ENCODE measurements at regions not wholly inside any gene's neighbourhood (a gene's known extent, or its start where the extent isn't known, plus 50 kb on each side); places are given as distances from the start of the nearest gene placed in this dataset.

- DNase-seq, result no peak
These were observed 142.8 kb upstream of the PLET1 start for GRCh38 chr11:112403432-112403831.

DNA sequence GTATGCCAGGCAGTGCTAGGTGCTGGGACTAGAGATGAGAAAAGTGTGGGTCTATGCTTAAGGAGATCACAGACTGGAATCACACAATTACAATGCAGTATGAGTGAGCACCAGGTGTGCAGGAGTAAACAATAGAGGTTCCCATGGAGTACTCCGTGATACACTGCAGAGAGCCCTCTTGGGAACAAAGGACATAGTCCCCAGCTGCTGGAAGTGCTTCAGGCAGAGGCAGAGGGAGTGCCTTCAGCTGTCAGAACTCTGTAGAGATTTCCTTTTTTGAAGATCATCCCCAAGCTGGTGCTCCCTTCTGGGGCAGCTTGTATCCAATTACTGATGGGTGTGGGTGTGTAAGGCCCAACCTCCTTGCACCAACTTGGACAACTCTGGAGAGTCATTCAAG, 143.5 kb upstream of the PLET1 start:
- peak; percentile 94 for DNase-seq

DNA sequence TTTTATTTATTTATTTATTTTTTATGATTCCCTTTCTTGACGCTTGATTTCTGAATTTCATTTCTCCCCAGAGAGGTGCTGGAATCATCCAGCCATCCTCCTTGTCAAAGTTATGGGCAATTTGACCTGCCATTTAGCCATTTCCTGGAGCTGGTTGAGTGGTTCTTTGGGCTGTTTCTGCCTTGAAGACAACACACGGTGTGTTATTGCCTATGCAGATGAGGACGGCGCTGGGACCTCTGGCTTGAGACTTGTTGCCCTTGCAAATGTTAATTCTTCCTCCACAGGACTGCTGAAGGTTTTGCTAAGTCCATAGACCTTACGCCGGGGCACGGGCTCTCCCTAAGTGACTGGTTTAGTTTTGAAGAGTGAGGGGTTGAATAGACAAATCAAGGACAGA, 147.9 kb upstream of the PLET1 start:
- no peak for DNase-seq

DNA sequence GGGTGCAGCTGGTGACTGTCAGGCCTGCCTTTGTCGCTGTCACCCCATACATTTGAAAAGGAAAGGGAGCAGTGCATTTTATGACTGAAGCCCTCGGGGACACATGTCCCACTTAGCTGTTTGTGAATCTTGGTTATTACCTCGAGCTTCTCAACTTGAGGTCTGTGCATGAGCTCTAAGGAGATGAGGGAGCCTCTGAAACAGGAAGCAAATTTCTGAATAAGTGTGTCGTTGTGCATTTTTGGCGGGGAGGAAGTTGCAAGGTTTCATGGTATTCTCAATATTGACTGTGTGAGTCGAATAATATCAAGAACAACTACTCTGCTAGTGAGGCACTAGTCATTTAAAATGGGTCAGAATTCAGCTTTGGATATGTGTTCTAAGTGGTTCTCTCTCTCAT, 149.7 kb upstream of the PLET1 start:
- no peak for DNase-seq

- no peak for DNase-seq
These were observed 151.7 kb upstream of the PLET1 start for GRCh38 chr11:112412383-112412782.

DNA sequence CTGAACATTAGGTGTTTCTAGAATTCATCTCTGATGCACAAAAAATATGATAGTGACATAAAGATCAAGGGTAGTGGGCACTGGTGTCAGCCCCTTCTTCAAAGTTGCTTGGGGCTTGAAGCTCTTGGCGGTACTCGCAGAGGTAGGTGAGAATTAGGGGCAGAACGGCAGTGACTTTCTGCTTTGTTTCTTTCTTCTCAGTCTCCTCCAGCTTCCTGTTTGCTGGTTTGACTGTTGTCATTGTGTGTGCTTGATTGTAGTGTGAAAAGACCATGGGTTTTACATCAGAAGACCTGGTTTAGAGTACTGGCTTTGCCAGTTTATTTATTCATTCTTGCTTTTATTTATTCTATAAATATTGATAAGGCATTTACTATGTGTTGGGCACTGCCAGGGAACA, 156.7 kb upstream of the PLET1 start:
- no peak for DNase-seq

GRCh38 chr11:112418438-112418837, 157.8 kb upstream of the PLET1 start:
- DNase-seq, result no peak

DNA sequence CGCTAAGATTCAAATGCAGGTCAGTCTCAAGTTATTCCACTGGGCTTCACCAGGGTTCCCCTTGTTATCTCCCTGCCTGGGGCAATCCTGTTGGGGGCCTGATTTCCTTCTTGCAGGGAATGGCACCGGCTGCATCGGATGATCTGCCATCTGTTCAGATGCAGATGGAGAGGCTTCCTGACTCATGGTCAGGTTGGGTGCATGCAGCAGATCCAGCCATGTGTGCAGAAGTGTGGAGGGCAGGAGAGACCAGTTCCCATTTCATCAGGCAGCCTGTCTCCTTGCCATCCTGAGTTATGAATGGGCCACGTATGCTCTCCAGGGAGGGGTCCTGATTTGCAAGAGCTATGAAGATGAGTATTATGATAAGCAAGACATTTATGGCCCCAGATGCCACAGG, 161.2 kb upstream of the PLET1 start:
- no peak for DNase-seq

DNA sequence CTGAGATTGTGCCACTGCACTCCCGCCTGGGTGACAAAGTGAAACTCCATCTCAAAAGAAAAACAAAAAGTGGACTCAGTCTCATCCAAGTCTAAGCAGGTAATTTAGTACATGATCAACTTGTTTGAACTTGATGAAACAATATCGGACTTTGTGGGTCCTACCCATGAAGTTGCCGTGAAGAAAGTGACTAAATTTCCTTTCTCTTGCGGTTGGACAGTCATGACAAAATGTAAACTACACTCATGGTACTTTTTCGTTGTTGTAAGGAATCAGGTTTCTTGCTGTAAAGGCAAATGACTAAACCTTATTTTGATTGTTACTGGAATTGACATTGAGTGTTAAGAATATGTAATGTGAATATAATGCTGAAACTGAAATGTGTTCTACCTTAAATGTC, 164.5 kb upstream of the PLET1 start:
- no peak for DNase-seq

DNA sequence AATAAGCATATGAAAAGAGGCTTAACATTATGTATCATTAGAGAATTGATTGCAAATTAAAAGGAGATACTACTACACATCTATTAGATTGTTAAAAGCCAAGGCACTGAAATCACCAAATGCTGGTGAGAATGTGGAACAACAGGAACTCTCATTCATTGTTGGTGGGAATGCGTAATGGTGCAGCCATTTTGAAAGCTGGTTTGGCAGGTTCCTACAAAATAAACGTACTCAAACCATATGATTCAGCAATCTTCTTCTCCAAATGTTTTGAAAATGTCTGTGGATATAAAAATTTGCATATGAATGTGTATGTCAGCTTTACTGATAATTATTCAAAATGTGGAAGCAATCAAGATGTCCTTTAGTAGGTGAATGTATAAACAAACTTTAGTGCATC, 176.4 kb upstream of the PLET1 start:
- no peak for DNase-seq

DNA sequence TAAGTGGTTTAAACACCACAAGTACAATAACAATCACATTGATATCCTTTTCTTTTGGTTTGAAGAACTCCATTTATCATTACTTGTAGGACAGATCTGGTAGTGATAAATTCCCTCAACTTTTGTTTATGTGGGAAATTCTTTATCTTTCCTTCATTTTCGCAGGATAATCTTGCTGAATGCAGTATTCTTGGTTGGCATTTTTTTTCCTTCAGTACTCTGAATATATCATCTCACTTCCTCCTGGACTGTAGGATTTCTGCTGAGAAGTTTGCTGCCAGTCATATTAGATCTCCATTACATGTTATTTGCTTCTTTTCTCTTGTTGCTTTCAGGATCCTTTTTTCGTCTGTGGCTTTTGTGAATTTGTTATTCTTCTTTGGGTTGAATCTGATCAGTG, 179.0 kb upstream of the PLET1 start:
- no peak for DNase-seq

- DNase-seq, result no peak
These were observed 179.9 kb upstream of the PLET1 start for GRCh38 chr11:112440518-112440917.

- DNase-seq, result no peak
These were observed 187.5 kb upstream of the PLET1 start for GRCh38 chr11:112448168-112448567.

DNA sequence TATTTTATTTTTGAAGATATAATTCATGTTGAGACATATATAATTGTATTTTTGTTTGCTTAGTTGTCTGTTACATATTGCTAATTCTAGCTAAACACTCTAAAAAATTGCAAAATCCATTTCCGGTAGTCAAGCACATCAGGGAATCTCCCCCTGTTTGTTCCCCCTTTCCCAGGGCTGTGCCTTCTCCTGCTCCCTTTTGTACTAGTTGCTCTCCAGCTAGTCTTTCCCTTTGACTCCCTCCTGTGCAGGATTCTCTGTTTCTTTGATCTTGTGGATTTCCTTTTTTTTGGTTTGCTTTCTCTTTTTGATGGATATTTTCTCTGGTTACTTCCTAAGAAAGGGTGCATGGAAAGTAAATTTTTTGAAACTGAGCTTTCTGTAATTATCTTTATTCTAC, 188.1 kb upstream of the PLET1 start:
- DNase-seq, result no peak

DNA sequence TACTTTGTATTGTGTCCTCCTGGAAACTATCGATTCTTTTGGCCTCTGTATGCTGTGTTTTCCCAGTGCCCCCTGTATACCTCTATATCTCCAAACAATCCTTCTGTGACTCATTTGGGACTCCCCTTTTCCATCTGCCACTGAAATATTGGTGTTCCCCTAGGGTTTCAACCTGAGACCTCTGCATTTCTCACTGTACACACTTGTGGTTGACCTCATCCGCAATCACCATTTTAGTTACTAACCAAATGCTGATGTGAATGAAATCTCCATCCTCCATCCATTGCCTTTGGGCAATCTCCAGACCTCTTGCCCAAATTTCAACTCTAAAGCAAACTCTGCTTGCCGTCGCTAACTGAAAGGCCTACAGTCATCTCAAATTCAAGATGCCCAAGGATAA, 190.6 kb upstream of the PLET1 start:
- DNase-seq, result no peak

- no peak for DNase-seq
These were observed 193.2 kb upstream of the PLET1 start for GRCh38 chr11:112453601-112454577.

DNA sequence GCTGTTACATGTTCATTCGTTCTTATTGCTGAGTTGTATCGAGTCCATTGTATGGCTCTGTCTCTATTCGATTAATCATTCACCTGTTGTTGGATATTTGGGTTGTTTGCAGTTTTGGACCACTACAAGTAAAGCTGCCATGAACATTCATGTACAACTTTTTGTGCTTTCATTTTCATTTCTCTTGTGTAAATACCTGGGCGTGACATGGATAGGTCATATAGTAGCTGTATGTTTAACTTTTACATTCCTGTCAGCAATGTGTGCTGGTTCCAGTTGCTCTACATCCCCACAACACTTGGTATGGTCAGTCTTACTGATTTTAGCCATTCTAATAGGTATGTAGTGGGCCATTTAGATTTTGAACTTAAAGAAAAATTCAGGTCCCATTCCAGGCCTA, 194.2 kb upstream of the PLET1 start:
- no peak for DNase-seq

- no peak for DNase-seq
These were observed 195.1 kb upstream of the PLET1 start for GRCh38 chr11:112455791-112456190.

- no peak for DNase-seq
These were observed 196.9 kb upstream of the PLET1 start for GRCh38 chr11:112457532-112457931.

DNA sequence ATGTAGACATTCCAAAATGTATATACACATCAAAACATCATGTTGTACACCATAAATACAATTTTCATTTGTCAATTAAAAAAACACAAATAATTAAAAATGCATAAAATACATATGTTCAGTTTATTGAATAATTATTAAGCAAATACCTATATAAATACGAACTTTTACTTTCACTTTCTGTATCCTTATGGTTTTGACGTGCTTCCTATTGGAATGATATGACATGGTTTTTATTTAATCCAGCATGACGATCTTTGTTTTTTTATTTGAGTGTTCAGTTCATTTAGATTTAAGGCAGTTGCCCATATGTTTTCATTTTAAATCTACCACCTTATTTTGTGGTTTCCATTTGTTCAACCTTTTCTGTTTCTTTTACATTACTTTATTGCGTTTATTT, 198.3 kb upstream of the PLET1 start:
- no peak for DNase-seq

DNA sequence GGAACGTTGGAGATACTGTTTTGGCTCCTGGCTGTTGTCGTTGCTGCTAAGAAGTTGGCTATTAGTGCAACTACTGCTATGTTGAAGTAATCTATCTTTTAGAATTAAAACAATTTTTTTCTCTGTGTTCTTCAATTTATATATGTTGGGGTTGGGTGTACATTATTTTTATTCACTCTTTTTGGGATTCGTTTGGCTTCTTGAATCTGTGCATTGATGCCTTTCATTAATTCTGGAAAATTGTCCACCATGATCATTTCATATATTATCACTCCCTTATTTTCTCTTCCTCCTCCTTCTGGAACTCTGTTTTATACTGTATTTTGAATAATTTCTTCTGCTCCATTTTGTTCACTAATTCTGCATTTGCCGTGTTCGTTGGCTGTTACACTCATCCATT, 199.5 kb upstream of the PLET1 start:
- no peak for DNase-seq

DNA sequence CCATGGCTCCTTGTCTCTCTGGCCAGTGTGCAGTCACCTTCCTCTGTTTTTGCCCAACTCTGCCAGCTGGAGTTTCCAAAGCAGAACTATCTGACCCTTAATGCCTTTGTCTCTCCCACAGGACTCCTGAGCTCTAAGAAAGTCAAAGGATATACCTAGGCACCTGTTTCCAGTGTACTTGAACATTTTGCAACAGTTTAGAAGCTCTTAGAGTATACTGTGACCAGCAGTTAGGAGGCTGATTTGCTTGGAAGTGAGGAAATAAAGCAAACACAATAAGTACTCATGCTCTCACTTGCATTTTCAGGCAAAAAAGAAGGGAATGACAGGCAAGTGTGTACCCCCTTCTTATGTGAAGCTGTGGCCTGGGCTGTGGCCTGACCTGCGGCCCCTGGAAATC, 204.3 kb upstream of the PLET1 start:
- DNase-seq, result no peak

DNA sequence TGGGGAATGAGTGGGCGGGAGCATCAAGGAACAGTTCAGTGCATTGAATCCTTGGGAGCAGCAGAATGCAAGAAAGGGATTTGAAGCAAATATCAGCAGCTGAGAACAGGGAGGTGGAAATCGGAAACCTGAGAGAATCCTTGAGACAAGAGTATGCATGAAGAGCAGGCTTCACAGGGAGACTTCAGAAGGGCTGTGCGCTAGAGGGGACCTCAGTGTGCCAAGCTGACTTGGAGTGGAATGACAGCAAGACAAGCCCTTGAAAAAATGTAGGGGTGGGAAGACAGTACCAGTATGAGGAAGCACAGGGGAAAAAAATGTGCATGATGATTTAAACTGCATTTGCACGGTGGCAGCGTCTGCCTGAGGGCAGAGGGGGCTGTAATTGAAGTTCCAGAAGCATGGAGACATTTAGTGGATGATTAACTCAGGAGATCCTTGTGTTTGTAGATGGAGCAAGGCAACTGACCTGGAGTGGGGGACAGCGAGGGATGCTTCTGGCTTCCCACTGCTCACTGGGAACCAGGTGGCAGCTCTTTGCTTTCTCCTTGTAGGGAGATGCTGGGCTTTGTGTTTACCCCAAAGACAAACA, 204.9 kb upstream of the PLET1 start:
- DNase-seq, result no peak

GRCh38 chr11:112467721-112468120, 207.1 kb upstream of the PLET1 start:
- no peak for DNase-seq

DNA sequence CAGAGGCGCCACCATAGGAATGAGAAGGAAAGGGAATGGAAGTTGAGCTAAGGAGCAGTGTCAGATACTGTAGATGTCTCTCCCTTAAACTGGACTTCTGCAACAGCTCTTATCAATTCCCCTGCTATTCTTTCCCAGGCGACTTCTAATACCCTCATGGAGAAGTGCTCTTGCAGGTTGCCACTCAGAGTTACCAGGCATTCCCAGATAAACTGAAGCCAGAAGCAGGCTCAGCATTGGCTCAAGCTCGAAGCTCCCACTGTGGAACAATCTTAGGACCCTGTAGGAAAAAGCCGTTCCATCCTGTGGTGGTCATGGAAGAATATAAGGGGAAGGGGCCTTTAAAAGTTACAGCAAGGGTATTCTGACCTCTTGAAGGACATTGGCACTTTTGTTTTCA, 208.7 kb upstream of the PLET1 start:
- DNase-seq, result no peak

All from NCI-H1436 (cell line).